Cardiac muscle cell (in vitro differentiated cells and primary cell): ENCODE measurements at regions not wholly inside any gene's neighbourhood (a gene's known extent, or its start where the extent isn't known, plus 50 kb on each side); places are given as distances from the start of the nearest gene placed in this dataset.

Source experiments
- DNase-seq, 2 donors: peaks; one replicate each; pipeline versions ENCODE4 v3.0.0 to v3.0.0-alpha.2; 2010 to 2017; ENCODE audit warnings: low read depth in 1 of 2, low spot score in 1 of 2
- H3K27ac ChIP-seq: fragments of 200-600 bp; sonication (generic); 2 replicates; pipeline ENCODE4 v1.5.1; 2016
- H3K27me3 ChIP-seq: fragments of 200-600 bp; sonication (generic); 2 replicates; pipeline ENCODE4 v1.6.0; 2016; ENCODE audit warnings: control low read depth
- H3K36me3 ChIP-seq: fragments of 200-600 bp; sonication (generic); 2 replicates; pipeline ENCODE4 v1.5.1; 2016; ENCODE audit warnings: control low read depth
- H3K4me1 ChIP-seq: fragments of 200-600 bp; sonication (generic); 2 replicates; pipeline ENCODE4 v1.8.1; 2017; ENCODE audit warnings: low read depth, mild to moderate bottlenecking, mixed run types
- H3K4me3 ChIP-seq: fragments of 200-600 bp; sonication (generic); 2 replicates; pipeline ENCODE4 v1.5.1; 2016; ENCODE audit warnings: mild to moderate bottlenecking
- H3K9me3 ChIP-seq: fragments of 200-600 bp; sonication (generic); 2 replicates; pipeline ENCODE4 v1.5.1; 2017; ENCODE audit warnings: low read depth, mild to moderate bottlenecking, control low read depth
- CTCF ChIP-seq: IDR thresholded peaks from 2 replicates; pipeline ENCODE4 v1.5.1; 2012; ENCODE audit warnings: low read depth, mild to moderate bottlenecking, low read length

GRCh38 chr21:24042687-24043086 is 1564.6 kb downstream of the MRPL39 start:
- Histone ChIP-seq H3K4me3 (no peak overlapping the region), H3K27me3 (no peaks in the 10 kb centered on the region), H3K27ac (no peak overlapping the region), H3K9me3 (no peaks in the 10 kb centered on the region), H3K4me1 (no peaks in the 10 kb centered on the region), H3K36me3 (no peaks in the 10 kb centered on the region)
- no peak for DNase-seq
- no peak for TF ChIP-seq CTCF

- Histone ChIP-seq H3K4me1 (peaks cover 12% of the 10 kb centered on the region), H3K4me3 (no peak overlapping the region), H3K36me3 (no peaks in the 10 kb centered on the region), H3K27ac (no peak overlapping the region), H3K27me3 (no peaks in the 10 kb centered on the region), H3K9me3 (no peaks in the 10 kb centered on the region)
- no peak for TF ChIP-seq CTCF
- no peak for DNase-seq
Observed at GRCh38 chr21:24032709-24033232, 1574.5 kb downstream of the MRPL39 start.

DNA sequence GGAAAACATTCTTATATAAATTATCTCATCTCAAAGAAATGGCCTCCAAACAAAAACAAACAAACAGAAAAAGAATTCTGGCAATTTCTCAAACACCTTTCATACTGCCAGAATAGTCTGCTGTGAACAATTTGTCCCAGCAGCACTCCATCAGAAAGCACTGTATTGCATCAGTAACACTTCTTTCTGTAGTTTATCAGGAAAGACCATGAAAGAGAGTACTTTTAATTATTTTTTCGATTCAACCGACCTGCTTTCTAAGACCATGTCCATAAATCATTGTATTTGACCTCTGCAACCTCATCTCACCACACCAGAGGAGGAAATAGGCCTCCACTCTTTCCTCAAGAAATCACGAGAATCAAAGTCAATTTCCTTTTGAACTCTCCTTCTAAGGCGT is 1579.9 kb downstream of the MRPL39 start:
- Histone ChIP-seq H3K4me1 (peaks cover 12% of the 10 kb centered on the region), H3K27me3 (no peaks in the 10 kb centered on the region), H3K36me3 (no peaks in the 10 kb centered on the region), H3K9me3 (no peaks in the 10 kb centered on the region), H3K4me3 (no peak overlapping the region), H3K27ac (no peak overlapping the region)
- no peak for TF ChIP-seq CTCF
- no peak for DNase-seq

GRCh38 chr21:24025101-24025500 is 1582.2 kb downstream of the MRPL39 start:
- TF ChIP-seq CTCF, result no peak
- Histone ChIP-seq H3K27ac (no peak overlapping the region), H3K27me3 (no peaks in the 10 kb centered on the region), H3K9me3 (no peaks in the 10 kb centered on the region), H3K4me1 (no peaks in the 10 kb centered on the region), H3K4me3 (no peak overlapping the region), H3K36me3 (no peaks in the 10 kb centered on the region)
- DNase-seq, result no peak

- Histone ChIP-seq H3K4me1 (no peaks in the 10 kb centered on the region), H3K27me3 (no peaks in the 10 kb centered on the region), H3K9me3 (no peaks in the 10 kb centered on the region), H3K36me3 (no peaks in the 10 kb centered on the region), H3K4me3 (no peak overlapping the region), H3K27ac (no peak overlapping the region)
- no peak for DNase-seq
- TF ChIP-seq CTCF, result no peak
Observed at GRCh38 chr21:24023936-24024335, 1583.3 kb downstream of the MRPL39 start.

DNA sequence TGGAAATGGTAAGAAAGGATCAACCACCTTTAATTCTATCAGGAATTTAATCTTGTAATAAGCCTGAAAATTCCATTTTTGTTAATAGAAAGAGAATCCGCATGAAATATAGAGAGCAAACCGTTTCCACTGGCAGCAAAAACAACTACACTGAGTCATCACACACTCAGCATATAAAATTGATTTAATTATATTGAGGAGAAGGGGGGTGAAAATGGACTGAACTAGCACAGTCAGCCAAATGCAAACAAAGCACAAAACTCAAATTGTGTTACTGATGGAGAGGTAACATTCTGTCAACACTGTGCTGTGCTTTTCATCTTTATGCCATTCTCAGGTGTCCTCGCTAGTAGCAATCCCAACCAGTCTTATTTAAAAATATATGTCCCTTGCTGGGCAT is 1583.9 kb downstream of the MRPL39 start:
- no peak for DNase-seq
- no peak overlapping the region for H3K4me3 ChIP-seq
- H3K36me3 ChIP-seq, result no peaks in the 10 kb centered on the region
- TF ChIP-seq CTCF, result no peak
- no peaks in the 10 kb centered on the region for H3K27me3 ChIP-seq
- H3K27ac ChIP-seq, result no peak overlapping the region
- no peaks in the 10 kb centered on the region for H3K4me1 ChIP-seq
- no peaks in the 10 kb centered on the region for H3K9me3 ChIP-seq
